Stomach (tissue), 8 donors: ENCODE measurements at regions not wholly inside any gene's neighbourhood (a gene's known extent, or its start where the extent isn't known, plus 50 kb on each side); places are given as distances from the start of the nearest gene placed in this dataset.

ENCODE experiments used
- DNase-seq, 2 donors: peaks; one replicate each; pipeline versions ENCODE4 v3.0.0 to v3.0.0-alpha.2; 2013 to 2019
- H3K27ac ChIP-seq, 5 donors: fragments of 200-600 bp in 4 of 5; sonication (generic) in 4 of 5; one replicate each; pipeline ENCODE4 v1.5.1; 2013 to 2019; ENCODE audit warnings: mild to moderate bottlenecking in 1 of 5, moderate library complexity in 1 of 5
- H3K27me3 ChIP-seq, 3 donors: fragments of 200-600 bp; sonication (generic); one replicate each; pipeline ENCODE4 v1.5.1; 2017 to 2019; ENCODE audit warnings: mixed run types in 1 of 3
- H3K36me3 ChIP-seq, 4 donors: fragments of 200-600 bp; sonication (generic); 1 replicate in 3 of 4; 2 replicates in 1 of 4; pipeline ENCODE4 v1.5.1; 2016 to 2019
- H3K4me1 ChIP-seq, 4 donors: fragments of 200-600 bp; sonication (generic); one replicate each; pipeline ENCODE4 v1.5.1; 2016 to 2019
- H3K4me3 ChIP-seq, 4 donors: fragments of 200-600 bp; sonication (generic) in 3 of 4; one replicate each; pipeline ENCODE4 v1.5.1; 2016 to 2019; ENCODE audit warnings: mild to moderate bottlenecking in 1 of 4
- H3K9me3 ChIP-seq, 4 donors: fragments of 200-600 bp; sonication (generic); one replicate each; pipeline ENCODE4 v1.5.1; 2016 to 2019
- EP300 ChIP-seq: sonication (generic); formaldehyde crosslinking; IDR thresholded peaks from one replicate; pipeline ENCODE4 v1.6.1; 2017; ENCODE audit warnings: antibody characterized with exemption
- POLR2A ChIP-seq, 4 donors: fragments of 450-650 bp; IDR thresholded peaks; one replicate each; pipeline ENCODE4 v1.6.1; 2016; ENCODE audit warnings: antibody characterized with exemption in 4 of 4, control low read depth in 2 of 4, mild to moderate bottlenecking in 1 of 4, moderate library complexity in 1 of 4
- POLR2AphosphoS5 ChIP-seq, 3 donors: sonication (generic); formaldehyde crosslinking; IDR thresholded peaks; one replicate each; pipeline ENCODE4 v1.6.1; 2016; ENCODE audit warnings: antibody characterized with exemption in 3 of 3
- WGBS, 5 donors: extraction: QIAGEN DNeasy Blood & Tissue Kit in 3 of 5; methylation state at CpG; one replicate each; pipeline versions ENCODE4 v1.1.5 to v1.1.7; 2013 to 2018; 5-methylcytosine and 5-hydroxymethylcytosine counted together
- intact Hi-C: fragments of 100-400 bp; cut with DNase I; formaldehyde crosslinking; loops from one replicate; pipeline ENCODE4 v1.15.1; 2023; ENCODE audit warnings: low total_unique reads
- TF ChIP-seq, protein P1 (sequence below), 7 experiments: fragments of 450-650 bp in 4 of 7; fragments of 200-600 bp in 3 of 7; sonication (generic) in 3 of 7; IDR thresholded peaks; one replicate each; pipeline ENCODE4 v1.5.1; 2016 to 2019; ENCODE audit warnings: antibody characterized with exemption in 7 of 7, control low read depth in 2 of 7, mild to moderate bottlenecking in 1 of 7
- donor health status: healthy with polysubstance abuse.
- donor health status: Bipolar disorder and iron deficiency.
- donor health status: healthy.

- no peaks in the 10 kb centered on the region for H3K36me3 ChIP-seq
Measured at GRCh38 chr10:118485641-118486040, 109.8 kb downstream of the PRLHR start.

GRCh38 chr10:118484152-118484871, 111.1 kb downstream of the PRLHR start:
- H3K4me1 ChIP-seq = no peaks in the 10 kb centered on the region
- no peak overlapping the region for H3K4me3 ChIP-seq
- H3K27ac ChIP-seq = no peak overlapping the region
- 72 to 84% (median 79%) methylated on average over 5 of the region's 5 CpGs for WGBS, 5 donors
- DNase-seq = no peak
- TF ChIP-seq POLR2AphosphoS5 (IDR thresholded peaks at IDR 0.05) = no peak
- TF ChIP-seq, protein P1, sequence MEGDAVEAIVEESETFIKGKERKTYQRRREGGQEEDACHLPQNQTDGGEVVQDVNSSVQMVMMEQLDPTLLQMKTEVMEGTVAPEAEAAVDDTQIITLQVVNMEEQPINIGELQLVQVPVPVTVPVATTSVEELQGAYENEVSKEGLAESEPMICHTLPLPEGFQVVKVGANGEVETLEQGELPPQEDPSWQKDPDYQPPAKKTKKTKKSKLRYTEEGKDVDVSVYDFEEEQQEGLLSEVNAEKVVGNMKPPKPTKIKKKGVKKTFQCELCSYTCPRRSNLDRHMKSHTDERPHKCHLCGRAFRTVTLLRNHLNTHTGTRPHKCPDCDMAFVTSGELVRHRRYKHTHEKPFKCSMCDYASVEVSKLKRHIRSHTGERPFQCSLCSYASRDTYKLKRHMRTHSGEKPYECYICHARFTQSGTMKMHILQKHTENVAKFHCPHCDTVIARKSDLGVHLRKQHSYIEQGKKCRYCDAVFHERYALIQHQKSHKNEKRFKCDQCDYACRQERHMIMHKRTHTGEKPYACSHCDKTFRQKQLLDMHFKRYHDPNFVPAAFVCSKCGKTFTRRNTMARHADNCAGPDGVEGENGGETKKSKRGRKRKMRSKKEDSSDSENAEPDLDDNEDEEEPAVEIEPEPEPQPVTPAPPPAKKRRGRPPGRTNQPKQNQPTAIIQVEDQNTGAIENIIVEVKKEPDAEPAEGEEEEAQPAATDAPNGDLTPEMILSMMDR (IDR thresholded peaks at IDR 0.05) = no peak
- H3K36me3 ChIP-seq = no peaks in the 10 kb centered on the region
- peaks cover 0 to 3% (median 0%) of the 10 kb centered on the region in 4 donors for H3K9me3 ChIP-seq
- H3K27me3 ChIP-seq = peaks cover 0 to 9% (median 0%) of the 10 kb centered on the region in 3 donors
- intact Hi-C loops = no loop called here

More at GRCh38 chr10:118485641-118486040, 109.8 kb downstream of the PRLHR start:
- peaks cover 0 to 4% (median 0%) of the 10 kb centered on the region in 4 donors for H3K9me3 ChIP-seq
- intact Hi-C loops = no loop called here
- 88 to 96% (median 95%) methylated on average over 8 of the region's 8 CpGs for WGBS, 5 donors
- peaks cover 0 to 9% (median 0%) of the 10 kb centered on the region in 3 donors for H3K27me3 ChIP-seq
- DNase-seq = no peak
- H3K4me1 ChIP-seq = no peaks in the 10 kb centered on the region
- H3K27ac ChIP-seq = no peak overlapping the region
- H3K4me3 ChIP-seq = no peak overlapping the region
- no peak for TF ChIP-seq EP300
- TF ChIP-seq, protein P1 (IDR thresholded peaks at IDR 0.05) = no peak

DNA sequence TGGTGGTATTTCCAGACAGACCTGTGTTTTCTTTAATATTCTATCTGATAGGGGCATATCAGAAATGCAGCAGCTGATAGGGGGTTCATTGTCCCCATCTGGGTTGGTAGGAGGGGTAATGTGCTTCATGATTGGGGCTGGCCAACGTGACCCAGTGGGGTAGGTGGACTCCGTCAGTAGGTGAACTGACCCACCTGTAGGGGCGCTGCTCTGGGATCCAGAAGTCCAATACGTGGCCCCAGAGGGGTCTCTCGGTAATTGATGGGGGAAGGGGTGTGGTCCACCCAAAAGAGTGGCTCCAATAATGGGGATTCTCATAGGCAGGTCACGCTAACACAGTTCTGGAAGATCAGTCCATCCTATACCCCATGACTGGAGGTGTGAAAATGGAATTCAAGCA, 112.0 kb downstream of the PRLHR start:
- TF ChIP-seq POLR2A (IDR thresholded peaks at IDR 0.05) = no peak
- no peak for TF ChIP-seq POLR2AphosphoS5 (IDR thresholded peaks at IDR 0.05)
- no peak for TF ChIP-seq EP300
- TF ChIP-seq, protein P1 (IDR thresholded peaks at IDR 0.05) = no peak
- intact Hi-C loops = no loop called here
- 76 to 92% (median 81%) methylated on average over 6 of the region's 6 CpGs for WGBS, 5 donors

DNA sequence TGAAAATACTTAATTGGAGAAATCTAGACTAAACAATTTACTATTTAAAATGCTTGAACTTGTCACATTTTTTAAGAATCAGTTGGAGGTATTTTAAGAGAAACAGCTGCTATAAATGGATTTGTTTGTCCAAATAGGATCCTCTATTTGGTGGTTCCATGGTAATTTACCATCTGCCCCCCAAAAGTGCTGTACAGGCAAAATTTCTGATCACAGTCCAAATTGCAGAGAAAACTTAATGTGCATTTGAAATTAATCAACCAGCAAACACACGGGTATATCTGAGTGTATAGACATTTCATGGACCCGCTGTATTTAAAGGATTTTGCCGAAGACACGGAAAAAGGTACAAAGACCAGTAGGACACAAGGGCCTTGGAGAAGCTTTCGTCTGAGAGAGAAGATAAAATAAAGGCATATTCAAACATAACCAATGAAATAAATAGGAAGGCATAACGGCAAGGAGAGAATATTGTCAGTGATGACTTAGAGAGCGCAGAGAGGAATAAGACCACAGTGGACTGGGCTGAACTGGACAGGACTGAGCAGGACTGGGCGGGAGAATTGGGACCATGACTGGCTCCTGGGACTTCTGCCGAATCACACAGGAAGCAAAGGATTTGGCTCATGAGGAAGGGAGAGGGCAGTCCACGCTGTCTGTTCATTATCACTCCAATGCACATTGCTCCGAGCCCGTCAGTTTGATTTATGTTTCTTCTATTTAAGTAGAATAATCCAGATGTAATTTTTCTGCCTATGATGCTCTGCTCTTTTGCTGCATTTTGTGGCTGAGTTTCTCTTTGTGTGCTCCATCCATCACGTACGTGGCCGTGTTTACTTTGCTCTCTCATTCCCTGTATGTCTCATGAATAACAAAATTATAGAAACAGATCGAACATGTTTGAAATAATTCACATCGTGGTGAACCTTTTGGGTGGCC, 112.8 kb downstream of the PRLHR start:
- TF ChIP-seq EP300 = no peak
- no peak for TF ChIP-seq POLR2AphosphoS5 (IDR thresholded peaks at IDR 0.05)
- TF ChIP-seq POLR2A (IDR thresholded peaks at IDR 0.05) = no peak
- no peaks in the 10 kb centered on the region for H3K36me3 ChIP-seq
- peak in 1 of 2 donors; percentile 51 for DNase-seq
- 62 to 73% (median 70%) methylated on average over 17 of the region's 17 CpGs for WGBS, 5 donors
- intact Hi-C loops = no loop called here
- no peak overlapping the region for H3K4me3 ChIP-seq
- no peak overlapping the region for H3K27ac ChIP-seq
- H3K9me3 ChIP-seq = no peaks in the 10 kb centered on the region
- peaks cover 0 to 9% (median 0%) of the 10 kb centered on the region in 3 donors for H3K27me3 ChIP-seq
- H3K4me1 ChIP-seq = no peaks in the 10 kb centered on the region

More for the DNA sequence above, 112.0 kb downstream of the PRLHR start:
- Histone ChIP-seq H3K4me1 (no peaks in the 10 kb centered on the region), H3K4me3 (no peak overlapping the region), H3K36me3 (no peaks in the 10 kb centered on the region), H3K9me3 (no peaks in the 10 kb centered on the region), H3K27ac (no peak overlapping the region), H3K27me3 (peaks cover 0 to 9% (median 0%) of the 10 kb centered on the region in 3 donors)
- DNase-seq = no peak
